ENCODE measurements at regions not wholly inside any gene's neighbourhood (a gene's known extent, or its start where the extent isn't known, plus 50 kb on each side); places are given as distances from the start of the nearest gene placed in this dataset.
"Not testable (repeated sequence)": the region's sequence is repeated elsewhere in the genome, so short reads cannot be mapped to it uniquely, and the experiment has no call there.

DNA sequence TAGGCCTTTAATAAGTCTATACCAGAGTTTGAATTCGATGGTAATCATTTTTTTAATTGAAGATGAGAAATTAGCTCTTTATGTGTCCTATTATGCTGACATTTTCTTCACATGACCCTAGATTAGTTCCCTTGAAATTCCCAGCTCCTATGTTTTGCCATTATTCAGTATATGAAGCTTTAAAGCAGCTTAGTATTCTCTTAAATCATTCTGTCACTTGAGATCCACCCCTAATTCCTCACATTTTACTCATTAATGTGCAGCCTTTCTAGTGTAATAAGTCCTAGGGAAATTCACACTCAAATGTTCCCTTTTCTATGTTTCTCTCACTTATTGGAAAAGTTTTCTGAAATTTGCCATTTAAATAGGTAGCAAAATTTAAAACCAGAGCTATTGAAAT is 704.5 kb upstream of the B3GALT2 start:
- DNase-seq (no peak), ATAC-seq (no peak)
- Histone ChIP-seq H3K4me1 (no peaks in the 10 kb centered on the region), H3K27me3 (no peaks in the 10 kb centered on the region), H3K36me3 (no peaks in the 10 kb centered on the region), H3K4me3 (no peak overlapping the region), H3K9me3 (no peaks in the 10 kb centered on the region), H3K27ac (no peak overlapping the region)
- TF ChIP-seq, protein P1, sequence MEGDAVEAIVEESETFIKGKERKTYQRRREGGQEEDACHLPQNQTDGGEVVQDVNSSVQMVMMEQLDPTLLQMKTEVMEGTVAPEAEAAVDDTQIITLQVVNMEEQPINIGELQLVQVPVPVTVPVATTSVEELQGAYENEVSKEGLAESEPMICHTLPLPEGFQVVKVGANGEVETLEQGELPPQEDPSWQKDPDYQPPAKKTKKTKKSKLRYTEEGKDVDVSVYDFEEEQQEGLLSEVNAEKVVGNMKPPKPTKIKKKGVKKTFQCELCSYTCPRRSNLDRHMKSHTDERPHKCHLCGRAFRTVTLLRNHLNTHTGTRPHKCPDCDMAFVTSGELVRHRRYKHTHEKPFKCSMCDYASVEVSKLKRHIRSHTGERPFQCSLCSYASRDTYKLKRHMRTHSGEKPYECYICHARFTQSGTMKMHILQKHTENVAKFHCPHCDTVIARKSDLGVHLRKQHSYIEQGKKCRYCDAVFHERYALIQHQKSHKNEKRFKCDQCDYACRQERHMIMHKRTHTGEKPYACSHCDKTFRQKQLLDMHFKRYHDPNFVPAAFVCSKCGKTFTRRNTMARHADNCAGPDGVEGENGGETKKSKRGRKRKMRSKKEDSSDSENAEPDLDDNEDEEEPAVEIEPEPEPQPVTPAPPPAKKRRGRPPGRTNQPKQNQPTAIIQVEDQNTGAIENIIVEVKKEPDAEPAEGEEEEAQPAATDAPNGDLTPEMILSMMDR (IDR thresholded peaks at IDR 0.05 in 4 of 5, conservative IDR thresholded peaks at IDR 0.05 in 1 of 5) = no peak
- TF ChIP-seq POLR2A (IDR thresholded peaks at IDR 0.05) = no peak
- in situ Hi-C loops (cut with MboI; ENCODE audit: low sequenced_read_pairs in 4 of 4) (no loop called here), intact Hi-C loops (cut with DNase I; ENCODE audit: low total_unique reads) (no loop called here)

DNA sequence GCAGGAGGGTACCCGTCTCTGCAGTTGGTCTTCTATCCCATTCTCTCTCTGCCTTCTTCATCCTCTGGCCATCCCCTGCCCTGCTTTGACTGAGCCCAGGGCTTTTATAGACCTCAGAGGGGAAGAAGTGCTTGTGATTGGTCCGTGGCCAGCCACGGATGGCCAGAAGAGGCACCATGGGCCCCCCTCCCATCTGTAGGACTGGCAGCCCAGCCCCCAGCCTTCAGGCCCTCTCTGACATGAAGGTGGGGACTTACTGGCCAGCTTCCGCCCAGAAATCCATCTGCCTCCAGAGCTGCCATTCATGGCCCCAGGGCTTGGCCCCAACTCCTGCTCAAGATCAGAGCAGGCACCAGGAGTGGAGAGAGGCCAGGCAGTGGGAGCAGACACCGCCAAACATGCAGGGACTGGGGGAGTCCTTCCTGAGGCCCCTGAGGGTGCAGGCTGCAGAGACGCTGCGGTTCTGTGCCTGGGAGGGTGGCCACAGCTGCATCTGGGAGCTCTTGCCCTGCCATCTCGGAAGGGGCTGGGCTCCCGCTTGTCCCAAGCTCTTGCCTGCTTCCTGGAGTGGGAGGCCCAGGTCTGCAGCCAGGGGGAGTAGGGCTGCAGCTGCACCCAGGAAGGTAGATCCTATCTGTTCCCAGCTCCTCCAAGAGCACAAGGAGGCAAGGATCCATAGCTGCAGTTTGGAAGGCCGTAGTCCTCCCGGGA is 698.6 kb upstream of the B3GALT2 start:
- DNase-seq = no peak
- no peak for ATAC-seq
- intact Hi-C loops (cut with DNase I; ENCODE audit: low total_unique reads) = no loop called here

DNA sequence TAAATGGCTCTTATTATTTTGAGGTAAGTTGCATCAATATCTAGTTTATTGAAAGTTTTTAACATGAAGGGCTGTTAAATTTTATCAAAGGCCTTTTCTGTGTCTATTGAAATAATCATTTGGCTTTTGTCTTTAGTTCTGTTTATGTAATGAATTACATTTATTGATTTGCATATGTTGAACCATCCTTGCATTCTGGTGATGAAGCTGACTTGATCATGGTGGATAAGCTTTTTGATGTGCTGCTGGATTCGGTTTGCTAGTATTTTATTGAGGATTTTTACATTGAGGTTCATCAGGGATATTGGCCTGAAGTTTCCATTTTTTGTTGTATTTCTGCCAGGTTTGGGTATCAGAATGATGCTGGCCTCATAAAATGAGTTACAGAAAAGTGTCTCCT is 691.5 kb upstream of the B3GALT2 start:
- DNase-seq; intact Hi-C loops (cut with DNase I; ENCODE audit: low total_unique reads); H3K4me1 ChIP-seq; ATAC-seq; H3K4me3 ChIP-seq; H3K27me3 ChIP-seq; in situ Hi-C loops (cut with MboI; ENCODE audit: low sequenced_read_pairs in 4 of 4); H3K27ac ChIP-seq; H3K9me3 ChIP-seq; H3K36me3 ChIP-seq: not testable (repeated sequence)

More for the DNA sequence above, 698.6 kb upstream of the B3GALT2 start:
- Histone ChIP-seq H3K27me3 (no peaks in the 10 kb centered on the region), H3K4me3 (no peak overlapping the region), H3K4me1 (no peaks in the 10 kb centered on the region), H3K27ac (no peak overlapping the region), H3K36me3 (no peaks in the 10 kb centered on the region), H3K9me3 (no peaks in the 10 kb centered on the region)
- no peak for TF ChIP-seq POLR2A (IDR thresholded peaks at IDR 0.05)
- TF ChIP-seq, protein P1 (IDR thresholded peaks at IDR 0.05 in 4 of 5, conservative IDR thresholded peaks at IDR 0.05 in 1 of 5) = no peak
- in situ Hi-C loops (cut with MboI; ENCODE audit: low sequenced_read_pairs in 4 of 4) = no loop called here

DNA sequence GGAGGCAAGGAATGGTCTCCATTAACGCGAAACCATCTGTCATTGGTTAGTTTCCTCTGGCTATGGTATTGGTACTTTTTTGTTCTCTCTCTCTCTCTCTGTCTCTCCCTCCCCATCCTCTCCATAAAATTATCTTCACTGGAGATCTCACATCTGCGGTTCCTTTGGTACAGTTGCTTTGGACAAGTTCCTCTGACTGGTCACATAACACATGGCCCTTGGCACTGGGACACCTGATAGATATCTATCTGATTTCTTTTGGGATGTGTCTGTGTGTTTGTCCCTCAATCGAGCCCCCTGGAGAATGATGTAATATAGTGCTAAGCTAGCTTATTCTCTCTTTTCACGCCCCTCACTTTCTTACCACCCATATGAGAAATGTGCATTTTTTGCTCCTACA is 682.0 kb upstream of the B3GALT2 start:
- ATAC-seq = no peak
- intact Hi-C loops (cut with DNase I; ENCODE audit: low total_unique reads) = no loop called here
- Histone ChIP-seq H3K9me3 (no peaks in the 10 kb centered on the region), H3K4me3 (no peak overlapping the region), H3K27ac (no peak overlapping the region), H3K27me3 (no peaks in the 10 kb centered on the region), H3K36me3 (no peaks in the 10 kb centered on the region), H3K4me1 (no peaks in the 10 kb centered on the region)
- in situ Hi-C loops (cut with MboI; ENCODE audit: low sequenced_read_pairs in 4 of 4) = no loop called here
- TF ChIP-seq POLR2A (IDR thresholded peaks at IDR 0.05) = no peak
- TF ChIP-seq, protein P1 (IDR thresholded peaks at IDR 0.05 in 4 of 5, conservative IDR thresholded peaks at IDR 0.05 in 1 of 5) = no peak
- no peak for DNase-seq

DNA sequence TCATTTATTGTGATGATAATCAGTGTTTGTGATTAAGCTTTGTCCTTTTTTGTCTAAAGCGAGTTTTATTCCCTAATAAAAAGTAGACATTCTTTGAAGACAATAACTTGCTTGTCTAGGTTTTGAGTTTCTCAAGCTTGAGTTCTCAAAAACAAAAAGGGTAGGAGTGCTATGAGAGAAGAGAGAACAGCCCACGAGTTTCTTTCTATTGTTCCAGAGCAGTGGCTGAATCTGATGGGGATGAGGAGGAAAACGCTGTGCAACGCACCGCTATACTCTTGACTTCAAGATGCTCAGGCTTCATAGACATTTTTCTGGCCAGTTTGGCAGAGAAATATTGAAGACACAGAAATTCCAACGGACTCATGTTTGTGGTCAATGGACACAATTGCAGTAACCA is 669.8 kb upstream of the B3GALT2 start:
- ATAC-seq (no peak), DNase-seq (no peak)
- no peaks in the 10 kb centered on the region for H3K9me3 ChIP-seq
- TF ChIP-seq POLR2A (IDR thresholded peaks at IDR 0.05) = no peak
- TF ChIP-seq, protein P1 (IDR thresholded peaks at IDR 0.05 in 4 of 5, conservative IDR thresholded peaks at IDR 0.05 in 1 of 5) = no peak
- no peaks in the 10 kb centered on the region for H3K4me1 ChIP-seq
- intact Hi-C loops (cut with DNase I; ENCODE audit: low total_unique reads) (no loop called here), in situ Hi-C loops (cut with MboI; ENCODE audit: low sequenced_read_pairs in 4 of 4) (no loop called here)
- no peaks in the 10 kb centered on the region for H3K27me3 ChIP-seq
- no peaks in the 10 kb centered on the region for H3K36me3 ChIP-seq
- H3K27ac ChIP-seq = no peak overlapping the region
- H3K4me3 ChIP-seq = no peak overlapping the region
